ENCODE measurements at regions not wholly inside any gene's neighbourhood (a gene's known extent, or its start where the extent isn't known, plus 50 kb on each side); places are given as distances from the start of the nearest gene placed in this dataset.

DNA sequence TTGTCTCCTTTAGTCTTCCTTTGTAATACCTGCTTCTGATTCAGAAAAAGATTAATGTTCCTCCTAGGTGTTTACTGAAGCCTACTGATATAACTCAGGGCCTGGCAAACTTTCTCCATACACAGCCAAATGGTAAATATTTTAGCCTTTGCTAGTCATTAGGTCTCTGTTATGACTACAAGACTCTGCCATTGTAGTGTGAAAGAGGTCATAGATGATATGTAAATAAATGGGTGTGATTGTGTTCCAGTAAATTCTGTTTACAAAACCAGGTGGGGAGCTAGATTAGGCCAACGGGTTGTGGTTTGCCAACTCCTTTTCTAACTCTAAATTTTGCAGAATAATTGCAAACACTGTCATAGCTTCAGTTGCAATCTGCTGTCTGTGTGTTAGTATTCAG lies 568.1 kb upstream of the GNPDA2 start:
- Mint-ChIP-seq H3K27ac (ENCODE audit: unreplicated experiment) (no peak overlapping the region), H3K4me3 (ENCODE audit: unreplicated experiment) (no peak overlapping the region), H3K9me3 (ENCODE audit: unreplicated experiment) (peaks cover 26% of the 10 kb centered on the region), H3K27me3 (ENCODE audit: unreplicated experiment) (no peaks in the 10 kb centered on the region), H3K4me1 (ENCODE audit: unreplicated experiment) (no peaks in the 10 kb centered on the region), H3K36me3 (ENCODE audit: unreplicated experiment) (no peaks in the 10 kb centered on the region)
- TF ChIP-seq CTCF (IDR thresholded peaks at IDR 0.05), result no peak
- DNase-seq (ENCODE audit: extremely low spot score, unreplicated experiment), result no peak

GRCh38 chr4:45293335-45293734 lies 567.0 kb upstream of the GNPDA2 start:
- Mint-ChIP-seq H3K27ac (ENCODE audit: unreplicated experiment) (no peak overlapping the region), H3K4me3 (ENCODE audit: unreplicated experiment) (no peak overlapping the region), H3K9me3 (ENCODE audit: unreplicated experiment) (peaks cover 30% of the 10 kb centered on the region), H3K4me1 (ENCODE audit: unreplicated experiment) (no peaks in the 10 kb centered on the region), H3K27me3 (ENCODE audit: unreplicated experiment) (no peaks in the 10 kb centered on the region), H3K36me3 (ENCODE audit: unreplicated experiment) (no peaks in the 10 kb centered on the region)
- DNase-seq (ENCODE audit: extremely low spot score, unreplicated experiment), result no peak
- TF ChIP-seq CTCF (IDR thresholded peaks at IDR 0.05), result no peak

GRCh38 chr4:45292844-45293243 lies 566.5 kb upstream of the GNPDA2 start:
- peaks cover 30% of the 10 kb centered on the region for H3K9me3 Mint-ChIP-seq (ENCODE audit: unreplicated experiment)
- H3K27me3 Mint-ChIP-seq (ENCODE audit: unreplicated experiment), result no peaks in the 10 kb centered on the region
- H3K4me3 Mint-ChIP-seq (ENCODE audit: unreplicated experiment), result no peak overlapping the region
- H3K27ac Mint-ChIP-seq (ENCODE audit: unreplicated experiment), result no peak overlapping the region
- no peak for TF ChIP-seq CTCF (IDR thresholded peaks at IDR 0.05)
- no peak for DNase-seq (ENCODE audit: extremely low spot score, unreplicated experiment)
- no peaks in the 10 kb centered on the region for H3K36me3 Mint-ChIP-seq (ENCODE audit: unreplicated experiment)
- no peaks in the 10 kb centered on the region for H3K4me1 Mint-ChIP-seq (ENCODE audit: unreplicated experiment)

DNA sequence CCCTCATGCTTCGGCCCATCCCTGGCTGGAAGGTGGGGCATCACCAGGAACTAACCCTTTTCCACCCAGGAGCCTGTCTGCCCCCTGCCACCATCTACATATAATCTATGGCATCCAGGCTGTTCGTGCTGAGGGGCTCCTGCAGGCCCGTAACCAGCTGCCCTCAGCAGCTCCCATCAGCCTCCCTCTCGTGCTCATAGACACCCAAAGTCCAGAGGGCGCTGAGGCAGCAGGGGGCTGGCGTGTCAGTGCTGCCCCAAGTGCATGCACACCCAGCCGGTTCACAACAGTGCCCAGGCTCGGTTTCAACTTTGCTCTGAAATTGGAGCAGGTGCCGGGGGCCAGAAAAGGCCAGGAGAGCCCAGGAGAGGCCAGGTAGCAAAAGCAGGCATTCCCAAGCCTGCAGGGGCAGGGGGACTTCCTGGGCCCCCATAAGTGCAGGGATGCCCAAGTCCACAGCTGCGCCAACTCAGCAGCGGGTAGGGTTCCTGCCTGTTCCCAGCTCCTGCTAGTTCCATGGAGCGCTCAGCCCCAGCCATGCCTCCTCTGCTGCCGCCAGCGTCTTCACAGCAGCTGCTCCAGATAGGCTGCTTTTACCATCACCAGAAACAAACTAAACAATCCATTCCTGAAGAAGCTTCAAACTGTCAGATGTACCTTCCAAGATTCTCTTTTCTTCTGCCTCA lies 558.2 kb upstream of the GNPDA2 start:
- no peaks in the 10 kb centered on the region for H3K4me1 Mint-ChIP-seq (ENCODE audit: unreplicated experiment)
- H3K36me3 Mint-ChIP-seq (ENCODE audit: unreplicated experiment), result no peaks in the 10 kb centered on the region
- no peak for TF ChIP-seq CTCF (IDR thresholded peaks at IDR 0.05)
- peaks cover 4% of the 10 kb centered on the region for H3K9me3 Mint-ChIP-seq (ENCODE audit: unreplicated experiment)
- H3K27ac Mint-ChIP-seq (ENCODE audit: unreplicated experiment), result no peak overlapping the region
- DNase-seq (ENCODE audit: extremely low spot score, unreplicated experiment), result no peak
- no peak overlapping the region for H3K4me3 Mint-ChIP-seq (ENCODE audit: unreplicated experiment)
- no peaks in the 10 kb centered on the region for H3K27me3 Mint-ChIP-seq (ENCODE audit: unreplicated experiment)

DNA sequence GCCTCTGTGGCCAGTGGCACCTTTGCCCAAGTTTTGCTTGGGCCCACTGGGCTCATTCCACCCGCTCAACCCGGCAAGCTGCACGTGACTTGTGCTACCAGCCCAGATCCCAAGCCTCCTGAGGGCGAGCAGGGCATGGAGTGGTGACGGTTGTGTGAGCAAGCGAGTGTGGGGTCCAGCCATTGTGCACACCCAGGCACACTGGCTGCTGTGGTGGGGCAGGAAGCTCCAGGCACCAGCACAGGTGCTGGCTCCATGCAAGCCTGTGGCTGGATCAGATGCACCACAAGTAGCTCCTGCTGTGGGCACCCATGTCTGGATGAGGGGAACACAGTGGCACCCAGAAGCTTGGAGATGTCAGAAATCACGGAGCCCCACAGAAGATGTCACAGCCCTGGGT lies 557.0 kb upstream of the GNPDA2 start:
- H3K4me1 Mint-ChIP-seq (ENCODE audit: unreplicated experiment), result no peaks in the 10 kb centered on the region
- no peak for TF ChIP-seq CTCF (IDR thresholded peaks at IDR 0.05)
- H3K9me3 Mint-ChIP-seq (ENCODE audit: unreplicated experiment), result no peaks in the 10 kb centered on the region
- H3K4me3 Mint-ChIP-seq (ENCODE audit: unreplicated experiment), result no peak overlapping the region
- DNase-seq (ENCODE audit: extremely low spot score, unreplicated experiment), result no peak
- no peaks in the 10 kb centered on the region for H3K36me3 Mint-ChIP-seq (ENCODE audit: unreplicated experiment)
- H3K27me3 Mint-ChIP-seq (ENCODE audit: unreplicated experiment), result no peaks in the 10 kb centered on the region
- no peak overlapping the region for H3K27ac Mint-ChIP-seq (ENCODE audit: unreplicated experiment)

Measured in osteocyte (in vitro differentiated cells).